Stomach (tissue), 4 donors: ENCODE measurements at regions not wholly inside any gene's neighbourhood (a gene's known extent, or its start where the extent isn't known, plus 50 kb on each side); places are given as distances from the start of the nearest gene placed in this dataset.

ENCODE experiments used
- POLR2A ChIP-seq, 4 donors: fragments of 450-650 bp; IDR thresholded peaks; one replicate each; pipeline ENCODE4 v1.6.1; 2016; ENCODE audit warnings: antibody characterized with exemption in 4 of 4, control low read depth in 2 of 4, mild to moderate bottlenecking in 1 of 4, moderate library complexity in 1 of 4
- POLR2AphosphoS5 ChIP-seq, 3 donors: sonication (generic); formaldehyde crosslinking; IDR thresholded peaks; one replicate each; pipeline ENCODE4 v1.6.1; 2016; ENCODE audit warnings: antibody characterized with exemption in 3 of 3
- TF ChIP-seq, protein P1 (sequence below), 7 experiments: fragments of 450-650 bp in 4 of 7; fragments of 200-600 bp in 3 of 7; sonication (generic) in 3 of 7; IDR thresholded peaks; one replicate each; pipeline ENCODE4 v1.5.1; 2016 to 2019; ENCODE audit warnings: antibody characterized with exemption in 7 of 7, control low read depth in 2 of 7, mild to moderate bottlenecking in 1 of 7

DNA sequence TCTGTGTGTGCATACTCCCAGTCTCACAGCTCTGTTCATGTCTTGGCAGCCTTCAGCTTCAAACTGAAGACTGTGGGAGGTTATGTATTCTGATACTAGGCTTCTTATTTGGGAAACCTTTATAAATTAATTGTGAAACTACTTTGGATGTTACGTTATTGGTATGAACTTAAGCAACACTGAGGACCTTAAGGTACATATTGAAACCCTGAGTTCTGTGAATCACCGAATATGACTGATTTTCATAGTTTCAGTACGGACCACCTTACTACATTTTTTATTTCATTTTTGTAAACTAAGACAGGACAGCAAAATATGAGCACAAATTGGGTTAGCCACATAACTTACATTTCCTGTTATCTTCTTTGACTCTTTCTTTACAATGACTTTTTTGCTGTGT lies 498.4 kb downstream of the PDGFC start:
- TF ChIP-seq, protein P1, sequence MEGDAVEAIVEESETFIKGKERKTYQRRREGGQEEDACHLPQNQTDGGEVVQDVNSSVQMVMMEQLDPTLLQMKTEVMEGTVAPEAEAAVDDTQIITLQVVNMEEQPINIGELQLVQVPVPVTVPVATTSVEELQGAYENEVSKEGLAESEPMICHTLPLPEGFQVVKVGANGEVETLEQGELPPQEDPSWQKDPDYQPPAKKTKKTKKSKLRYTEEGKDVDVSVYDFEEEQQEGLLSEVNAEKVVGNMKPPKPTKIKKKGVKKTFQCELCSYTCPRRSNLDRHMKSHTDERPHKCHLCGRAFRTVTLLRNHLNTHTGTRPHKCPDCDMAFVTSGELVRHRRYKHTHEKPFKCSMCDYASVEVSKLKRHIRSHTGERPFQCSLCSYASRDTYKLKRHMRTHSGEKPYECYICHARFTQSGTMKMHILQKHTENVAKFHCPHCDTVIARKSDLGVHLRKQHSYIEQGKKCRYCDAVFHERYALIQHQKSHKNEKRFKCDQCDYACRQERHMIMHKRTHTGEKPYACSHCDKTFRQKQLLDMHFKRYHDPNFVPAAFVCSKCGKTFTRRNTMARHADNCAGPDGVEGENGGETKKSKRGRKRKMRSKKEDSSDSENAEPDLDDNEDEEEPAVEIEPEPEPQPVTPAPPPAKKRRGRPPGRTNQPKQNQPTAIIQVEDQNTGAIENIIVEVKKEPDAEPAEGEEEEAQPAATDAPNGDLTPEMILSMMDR (IDR thresholded peaks at IDR 0.05) = no peak
- TF ChIP-seq POLR2A (IDR thresholded peaks at IDR 0.05) (no peak), POLR2AphosphoS5 (IDR thresholded peaks at IDR 0.05) (no peak)
